A549 (cell line): ENCODE measurements at regions not wholly inside any gene's neighbourhood (a gene's known extent, or its start where the extent isn't known, plus 50 kb on each side); places are given as distances from the start of the nearest gene placed in this dataset.

ENCODE experiments used
- CTCF ChIP-seq: fragments of >200 bp; sonication (Bioruptor Twin); formaldehyde crosslinking; IDR thresholded peaks from 3 replicates; pipeline ENCODE4 v1.5.1; 2016
- MAZ ChIP-seq: fragments of 150-350 bp; IDR thresholded peaks from 2 replicates; pipeline ENCODE4 v1.6.1; 2014; ENCODE audit warnings: antibody characterized with exemption, low read depth, low read length, borderline replicate concordance

DNA sequence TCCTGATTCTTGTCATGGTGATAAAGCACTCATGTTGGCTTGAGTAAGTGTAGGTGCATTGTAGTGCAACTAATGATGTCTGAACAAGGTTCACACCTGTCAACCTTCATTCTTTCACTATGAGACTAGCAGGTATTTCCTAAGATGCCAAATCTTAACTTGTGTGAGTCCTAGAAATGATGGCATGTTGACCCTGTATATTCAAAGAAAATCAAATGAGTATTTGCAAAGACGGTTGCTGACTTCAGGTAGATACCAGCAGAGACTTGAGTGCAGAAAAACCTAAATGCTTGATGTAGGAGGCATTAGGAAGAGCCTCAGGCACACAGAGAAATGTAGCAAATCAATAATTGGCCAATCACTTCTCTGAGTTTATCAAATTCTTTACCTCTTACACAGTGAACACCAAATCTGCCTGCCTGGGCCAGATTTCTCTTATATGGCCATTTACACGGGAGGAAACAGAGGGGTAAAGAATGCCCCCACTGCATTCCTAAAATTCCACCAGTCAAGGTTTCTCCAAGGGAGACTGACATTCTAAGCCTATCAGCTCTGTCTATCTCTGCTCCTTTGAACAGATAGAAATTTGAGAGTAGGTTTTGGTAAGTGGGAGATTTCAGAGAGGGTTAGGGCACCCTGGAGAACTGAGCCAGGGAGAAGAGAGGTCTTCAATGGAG, 488.6 kb upstream of the WWC1 start:
- no peak for TF ChIP-seq MAZ
- TF ChIP-seq CTCF, result no peak
